HCT116 (cell line): ENCODE measurements at regions not wholly inside any gene's neighbourhood (a gene's known extent, or its start where the extent isn't known, plus 50 kb on each side); places are given as distances from the start of the nearest gene placed in this dataset.
"Not testable (repeated sequence)": the region's sequence is repeated elsewhere in the genome, so short reads cannot be mapped to it uniquely, and the experiment has no call there.

Experiments used
- ATAC-seq: fragments of 200-7000 bp; cut with Tn5 transposase; 2 replicates; pipeline ENCODE4 v1.9.1; 2020; ENCODE audit warnings: mild to moderate bottlenecking, moderate library complexity
- BruUV-seq: library from RNA; stranded (reverse); fragments of 400-500 nt; replicated peaks from 2 replicates; lab custom pipeline; 2021; lab: Mats Ljungman, UMichigan
- CTCF ChIA-PET: fragments of 300-600 bp; sonication (Branson Sonifier 250); formaldehyde crosslinking; loops from one replicate; lab custom pipeline; 2021; ENCODE audit warnings: antibody characterized with exemption; lab: Charles Lee
- POLR2A ChIA-PET: fragments of 300-600, 350-600 bp; sonication (Branson Sonifier 250); formaldehyde crosslinking; loops from one replicate; lab custom pipeline; 2021; ENCODE audit warnings: antibody characterized with exemption; lab: Charles Lee
- RAD21 ChIA-PET, 2 experiments: fragments of 300-600 bp; sonication (Branson Sonifier 250); formaldehyde crosslinking; loops; one replicate each; lab custom pipeline; 2023; ENCODE audit warnings: low total read pairs in 2 of 2; ENCODE audit not compliant: uncharacterized antibody in 2 of 2, unreplicated experiment in 2 of 2, low non-redundant PET in 1 of 2; lab: Charles Lee
- DNase-seq: peaks from one replicate; pipeline ENCODE4 v3.0.0-alpha.2; 2010; ENCODE audit warnings: low read depth, low spot score
- H2AFZ ChIP-seq: fragments of 200-600 bp; shearing (Covaris generic), sonication (generic); 2 replicates; pipeline ENCODE4 v1.6.1; 2017; ENCODE audit warnings: low read depth, mixed run types, mixed read lengths, antibody characterized with exemption, low read length; ENCODE audit not compliant: poor library complexity, severe bottlenecking
- H3K27ac ChIP-seq: 2 replicates; pipeline ENCODE4 v1.5.1; 2012; ENCODE audit warnings: low read depth, low read length
- H3K27me3 ChIP-seq: fragments of 200-600 bp; sonication (generic); 2 replicates; pipeline ENCODE4 v1.6.1; 2016; ENCODE audit warnings: mixed run types, low read length, mixed read lengths; ENCODE audit not compliant: insufficient read depth
- H3K36me3 ChIP-seq, 2 experiments: fragments of 200-500 bp in 1 of 2; fragments of 200-600 bp in 1 of 2; sonication (Bioruptor generic) in 1 of 2; sonication (generic) in 1 of 2; 2 replicates each; pipeline versions ENCODE4 v1.5.1 to v1.6.1; 2014 to 2016; ENCODE audit warnings: low read length in 2 of 2, inconsistent platforms in 1 of 2, mixed read lengths in 1 of 2, mixed run types in 1 of 2; ENCODE audit not compliant: insufficient read depth in 2 of 2, control insufficient read depth in 1 of 2
- H3K4me1 ChIP-seq, 2 experiments: fragments of 200-600 bp in 1 of 2; sonication (generic) in 1 of 2; 2 replicates each; pipeline versions ENCODE4 v1.5.1 to v1.6.1; 2012 to 2017; ENCODE audit warnings: low read length in 2 of 2, inconsistent platforms in 1 of 2, mild to moderate bottlenecking in 1 of 2, mixed read lengths in 1 of 2, mixed run types in 1 of 2, moderate library complexity in 1 of 2; ENCODE audit not compliant: insufficient read depth in 2 of 2, control insufficient read depth in 1 of 2
- H3K4me2 ChIP-seq: fragments of 200-600 bp; sonication (generic); 2 replicates; pipeline ENCODE4 v1.6.1; 2017; ENCODE audit warnings: mixed run types, low read length, mixed read lengths
- H3K4me3 ChIP-seq, 2 experiments: fragments of 200-600 bp in 1 of 2; sonication (generic) in 1 of 2; replicated peaks in 1 of 2; 2 replicates each; pipeline ENCODE4 v1.5.1; 2011 to 2016; ENCODE audit warnings: low read length in 2 of 2, control low read depth in 1 of 2, low read depth in 1 of 2, mild to moderate bottlenecking in 1 of 2, mixed read lengths in 1 of 2, mixed run types in 1 of 2
- H3K79me2 ChIP-seq: fragments of 200-600 bp; sonication (generic); 2 replicates; pipeline ENCODE4 v1.6.1; 2017; ENCODE audit warnings: mild to moderate bottlenecking, mixed run types, low read length, moderate library complexity, mixed read lengths; ENCODE audit not compliant: insufficient read depth
- H3K9ac ChIP-seq: fragments of 200-600 bp; sonication (generic); 2 replicates; pipeline ENCODE4 v1.6.1; 2016; ENCODE audit warnings: low read length, mixed read lengths
- H3K9me2 ChIP-seq: fragments of 200-600 bp; sonication (generic), shearing (Covaris generic); 2 replicates; pipeline ENCODE4 v1.6.1; 2017; ENCODE audit warnings: mixed run types, mild to moderate bottlenecking, moderate library complexity; ENCODE audit not compliant: insufficient read depth
- H3K9me3 ChIP-seq, 2 experiments: fragments of 200-500 bp in 1 of 2; fragments of 200-600 bp in 1 of 2; sonication (Bioruptor generic) in 1 of 2; sonication (generic) in 1 of 2; 2 replicates each; pipeline ENCODE4 v1.6.1; 2014 to 2017; ENCODE audit warnings: low read length in 2 of 2, mixed read lengths in 2 of 2, inconsistent platforms in 1 of 2, low read depth in 1 of 2, mild to moderate bottlenecking in 1 of 2, mixed run types in 1 of 2, moderate library complexity in 1 of 2; ENCODE audit not compliant: control insufficient read depth in 1 of 2, insufficient read depth in 1 of 2
- H4K20me1 ChIP-seq: fragments of 200-600 bp; sonication (generic), shearing (Covaris generic); 2 replicates; pipeline ENCODE4 v1.6.1; 2017; ENCODE audit warnings: mixed run types, mild to moderate bottlenecking, moderate library complexity; ENCODE audit not compliant: insufficient read depth
- ATF3 ChIP-seq: IDR thresholded peaks from 2 replicates; pipeline ENCODE4 v1.6.1; 2012
- SP1 ChIP-seq: IDR thresholded peaks from 2 replicates; pipeline ENCODE4 v1.6.1; 2012; ENCODE audit warnings: low read depth
- YY1 ChIP-seq: IDR thresholded peaks from 2 replicates; pipeline ENCODE4 v1.6.1; 2011; ENCODE audit warnings: low read length, low read depth, moderate library complexity, mild to moderate bottlenecking; ENCODE audit not compliant: insufficient replicate concordance; ENCODE audit errors: extremely low read depth
- intact Hi-C: fragments of 100-400 bp; cut with micrococcal nuclease; formaldehyde crosslinking; loops from 2 replicates; pipeline ENCODE4 v1.10.0; 2022
- TF ChIP-seq, protein P1 (sequence below): IDR thresholded peaks from 2 replicates; pipeline ENCODE4 v1.6.1; 2012
- TF ChIP-seq, protein P2 (sequence below): IDR thresholded peaks from 2 replicates; pipeline ENCODE4 v1.6.1; 2012; ENCODE audit warnings: low read depth
- TF ChIP-seq, protein P3 (sequence below): IDR thresholded peaks from 2 replicates; pipeline ENCODE4 v1.6.1; 2011; ENCODE audit warnings: mild to moderate bottlenecking, low read length, moderate library complexity; ENCODE audit not compliant: insufficient replicate concordance; ENCODE audit errors: extremely low read depth

DNA sequence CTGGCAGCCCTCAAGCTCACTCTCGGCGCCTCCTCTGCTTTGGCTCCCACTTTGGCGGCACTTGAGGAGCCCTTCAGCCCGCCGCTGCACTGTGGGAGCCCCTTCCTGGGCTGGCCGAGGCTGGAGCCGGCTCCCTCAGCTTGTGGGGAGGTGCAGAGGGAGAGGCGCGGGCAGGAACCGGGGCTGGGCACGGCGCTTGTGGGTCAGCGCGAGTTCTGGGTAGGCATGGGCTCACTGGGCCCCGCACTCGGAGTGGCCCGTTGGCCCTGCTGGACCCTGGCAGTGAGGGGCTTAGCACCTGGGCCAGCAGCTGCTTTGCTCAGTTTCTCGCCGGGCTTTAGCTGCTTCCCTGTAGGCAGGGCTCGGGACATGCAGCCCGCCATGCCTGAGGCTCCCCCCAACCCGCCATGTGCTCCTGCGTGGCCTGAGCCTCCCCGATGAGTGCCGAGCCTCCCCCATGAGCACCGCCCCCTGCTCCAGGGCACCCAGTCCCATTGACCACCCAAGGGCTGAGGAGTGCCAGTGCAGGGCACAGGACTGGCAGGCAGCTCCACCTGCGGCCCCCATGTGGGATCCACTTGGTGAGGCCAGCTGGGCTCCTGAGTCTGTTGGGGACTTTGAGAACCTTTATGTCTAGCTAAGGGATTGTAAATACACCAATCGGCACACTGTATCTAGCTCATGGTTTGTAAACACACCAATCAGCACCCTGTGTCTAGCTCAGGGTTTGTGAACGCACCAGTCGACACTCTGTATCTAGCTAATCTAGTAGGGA is 101.5 kb upstream of the DRD5 start:
- DNase-seq: no peak

DNA sequence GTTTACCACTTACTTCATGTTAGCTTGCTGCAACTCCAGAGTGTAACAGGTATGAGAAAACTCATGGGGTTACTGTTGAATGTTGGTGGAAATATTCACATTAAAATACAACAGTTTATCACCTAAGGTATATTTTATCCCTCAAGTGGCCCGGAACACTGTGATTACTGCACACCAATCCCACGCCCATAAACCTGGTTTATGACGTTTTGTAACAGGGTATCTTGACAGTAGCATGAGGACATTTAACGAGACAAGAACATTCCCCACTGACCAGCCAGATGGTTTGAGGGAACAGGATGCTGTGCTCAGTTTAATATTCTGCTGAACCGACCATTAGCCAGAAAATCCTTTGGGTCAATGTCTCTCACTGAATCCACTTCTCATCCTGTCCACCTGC is 98.3 kb upstream of the DRD5 start:
- H2AFZ ChIP-seq, ATAC-seq, H3K79me2 ChIP-seq, H3K4me3 ChIP-seq, H3K27me3 ChIP-seq, intact Hi-C loops, H3K36me3 ChIP-seq, POLR2A ChIA-PET, DNase-seq, CTCF ChIA-PET, H3K9ac ChIP-seq, H3K4me2 ChIP-seq, H3K9me2 ChIP-seq, H3K27ac ChIP-seq, H3K4me1 ChIP-seq, RAD21 ChIA-PET, H4K20me1 ChIP-seq, H3K9me3 ChIP-seq, BruUV-seq: not testable (repeated sequence)

More for the DNA sequence above, 101.5 kb upstream of the DRD5 start:
- H3K9ac ChIP-seq: no peak overlapping the region
- ChIA-PET POLR2A (no interaction called here), CTCF (no interaction called here), RAD21 (no interaction called here)
- no peak overlapping the region for H3K4me2 ChIP-seq
- H3K9me3 ChIP-seq: no peaks in the 10 kb centered on the region
- H3K79me2 ChIP-seq: no peaks in the 10 kb centered on the region
- H4K20me1 ChIP-seq: no peaks in the 10 kb centered on the region
- TF ChIP-seq ATF3 (no peak), YY1 (no peak), SP1 (no peak)
- TF ChIP-seq, protein P1, sequence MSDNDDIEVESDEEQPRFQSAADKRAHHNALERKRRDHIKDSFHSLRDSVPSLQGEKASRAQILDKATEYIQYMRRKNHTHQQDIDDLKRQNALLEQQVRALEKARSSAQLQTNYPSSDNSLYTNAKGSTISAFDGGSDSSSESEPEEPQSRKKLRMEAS: no peak
- TF ChIP-seq, protein P2, sequence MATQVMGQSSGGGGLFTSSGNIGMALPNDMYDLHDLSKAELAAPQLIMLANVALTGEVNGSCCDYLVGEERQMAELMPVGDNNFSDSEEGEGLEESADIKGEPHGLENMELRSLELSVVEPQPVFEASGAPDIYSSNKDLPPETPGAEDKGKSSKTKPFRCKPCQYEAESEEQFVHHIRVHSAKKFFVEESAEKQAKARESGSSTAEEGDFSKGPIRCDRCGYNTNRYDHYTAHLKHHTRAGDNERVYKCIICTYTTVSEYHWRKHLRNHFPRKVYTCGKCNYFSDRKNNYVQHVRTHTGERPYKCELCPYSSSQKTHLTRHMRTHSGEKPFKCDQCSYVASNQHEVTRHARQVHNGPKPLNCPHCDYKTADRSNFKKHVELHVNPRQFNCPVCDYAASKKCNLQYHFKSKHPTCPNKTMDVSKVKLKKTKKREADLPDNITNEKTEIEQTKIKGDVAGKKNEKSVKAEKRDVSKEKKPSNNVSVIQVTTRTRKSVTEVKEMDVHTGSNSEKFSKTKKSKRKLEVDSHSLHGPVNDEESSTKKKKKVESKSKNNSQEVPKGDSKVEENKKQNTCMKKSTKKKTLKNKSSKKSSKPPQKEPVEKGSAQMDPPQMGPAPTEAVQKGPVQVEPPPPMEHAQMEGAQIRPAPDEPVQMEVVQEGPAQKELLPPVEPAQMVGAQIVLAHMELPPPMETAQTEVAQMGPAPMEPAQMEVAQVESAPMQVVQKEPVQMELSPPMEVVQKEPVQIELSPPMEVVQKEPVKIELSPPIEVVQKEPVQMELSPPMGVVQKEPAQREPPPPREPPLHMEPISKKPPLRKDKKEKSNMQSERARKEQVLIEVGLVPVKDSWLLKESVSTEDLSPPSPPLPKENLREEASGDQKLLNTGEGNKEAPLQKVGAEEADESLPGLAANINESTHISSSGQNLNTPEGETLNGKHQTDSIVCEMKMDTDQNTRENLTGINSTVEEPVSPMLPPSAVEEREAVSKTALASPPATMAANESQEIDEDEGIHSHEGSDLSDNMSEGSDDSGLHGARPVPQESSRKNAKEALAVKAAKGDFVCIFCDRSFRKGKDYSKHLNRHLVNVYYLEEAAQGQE: no peak
- TF ChIP-seq, protein P3, sequence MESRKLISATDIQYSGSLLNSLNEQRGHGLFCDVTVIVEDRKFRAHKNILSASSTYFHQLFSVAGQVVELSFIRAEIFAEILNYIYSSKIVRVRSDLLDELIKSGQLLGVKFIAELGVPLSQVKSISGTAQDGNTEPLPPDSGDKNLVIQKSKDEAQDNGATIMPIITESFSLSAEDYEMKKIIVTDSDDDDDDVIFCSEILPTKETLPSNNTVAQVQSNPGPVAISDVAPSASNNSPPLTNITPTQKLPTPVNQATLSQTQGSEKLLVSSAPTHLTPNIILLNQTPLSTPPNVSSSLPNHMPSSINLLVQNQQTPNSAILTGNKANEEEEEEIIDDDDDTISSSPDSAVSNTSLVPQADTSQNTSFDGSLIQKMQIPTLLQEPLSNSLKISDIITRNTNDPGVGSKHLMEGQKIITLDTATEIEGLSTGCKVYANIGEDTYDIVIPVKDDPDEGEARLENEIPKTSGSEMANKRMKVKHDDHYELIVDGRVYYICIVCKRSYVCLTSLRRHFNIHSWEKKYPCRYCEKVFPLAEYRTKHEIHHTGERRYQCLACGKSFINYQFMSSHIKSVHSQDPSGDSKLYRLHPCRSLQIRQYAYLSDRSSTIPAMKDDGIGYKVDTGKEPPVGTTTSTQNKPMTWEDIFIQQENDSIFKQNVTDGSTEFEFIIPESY: no peak
- H3K27ac ChIP-seq: no peak overlapping the region
- H3K4me3 ChIP-seq: no peak overlapping the region
- no peak overlapping the region for H2AFZ ChIP-seq
- H3K36me3 ChIP-seq: no peaks in the 10 kb centered on the region
- intact Hi-C loops: no loop called here
- no peaks in the 10 kb centered on the region for H3K9me2 ChIP-seq
- no peaks in the 10 kb centered on the region for H3K4me1 ChIP-seq
- ATAC-seq: no peak
- H3K27me3 ChIP-seq: no peaks in the 10 kb centered on the region
- no TSS peak for BruUV-seq
